K562 (cell line): ENCODE measurements at regions not wholly inside any gene's neighbourhood (a gene's known extent, or its start where the extent isn't known, plus 50 kb on each side); places are given as distances from the start of the nearest gene placed in this dataset.
A peak's percentile ranks its signal among the peaks of the same experiment; 100 is the strongest.

Source experiments
- CBX1 ChIP-seq: sonication (generic); IDR thresholded peaks from 2 replicates; pipeline ENCODE4 v1.6.1; 2016; ENCODE audit warnings: antibody characterized with exemption, low read depth, mild to moderate bottlenecking
- GATA2 ChIP-seq: sonication (generic); formaldehyde crosslinking; IDR thresholded peaks from 2 replicates; pipeline ENCODE4 v1.4.0; 2020; ENCODE audit warnings: mild to moderate bottlenecking, missing genetic modification reagents
- ILF3 ChIP-seq: fragments of 450-650 bp; IDR thresholded peaks from 2 replicates; pipeline ENCODE4 v1.6.1; 2018; ENCODE audit warnings: antibody characterized with exemption, mild to moderate bottlenecking, moderate library complexity, borderline replicate concordance
- NBN ChIP-seq: fragments of 450-650 bp; IDR thresholded peaks from 2 replicates; pipeline ENCODE4 v1.6.1; 2016; ENCODE audit warnings: low read depth, mild to moderate bottlenecking
- NCOA6 ChIP-seq: fragments of 450-650 bp; IDR thresholded peaks from 2 replicates; pipeline ENCODE4 v1.6.1; 2017; ENCODE audit warnings: mild to moderate bottlenecking
- NELFE ChIP-seq: IDR thresholded peaks from 2 replicates; pipeline ENCODE4 v1.6.1; 2011; ENCODE audit warnings: mild to moderate bottlenecking; ENCODE audit not compliant: insufficient read depth, insufficient read length
- NFE2L1 ChIP-seq: fragments of 450-650 bp; IDR thresholded peaks from 2 replicates; pipeline ENCODE4 v1.6.1; 2016; ENCODE audit warnings: missing genetic modification characterization, low read depth, mild to moderate bottlenecking, missing compliant biosample characterization, moderate library complexity, borderline replicate concordance
- PML ChIP-seq: IDR thresholded peaks from 2 replicates; pipeline ENCODE4 v1.6.1; 2012; ENCODE audit warnings: low read length, inconsistent platforms
- PTTG1 ChIP-seq: fragments of 450-650 bp; IDR thresholded peaks from 2 replicates; pipeline ENCODE4 v1.6.1; 2016; ENCODE audit warnings: low read depth, mild to moderate bottlenecking, missing genetic modification characterization, missing compliant biosample characterization
- RBFOX2 ChIP-seq: fragments of 200-400 bp; formaldehyde crosslinking; IDR thresholded peaks from 2 replicates; pipeline ENCODE4 v1.6.1; 2017; ENCODE audit warnings: low read depth, mild to moderate bottlenecking, low read length, moderate library complexity
- SPI1 ChIP-seq: IDR thresholded peaks from 2 replicates; pipeline ENCODE4 v1.6.1; 2011; ENCODE audit warnings: low read depth, low read length, control low read depth, borderline replicate concordance
- STAT5A ChIP-seq: IDR thresholded peaks from 2 replicates; pipeline ENCODE4 v1.6.1; 2012; ENCODE audit warnings: low read length, inconsistent platforms, borderline replicate concordance
- STAT5B ChIP-seq: fragments of 250-450 bp; sonication (Bioruptor Pico); IDR thresholded peaks from 2 replicates; pipeline ENCODE4 v1.8.0; 2021; ENCODE audit warnings: mild to moderate bottlenecking, inconsistent platforms
- XRCC3 ChIP-seq: fragments of 450-650 bp; IDR thresholded peaks from 2 replicates; pipeline ENCODE4 v1.6.1; 2017; ENCODE audit warnings: mild to moderate bottlenecking, moderate library complexity
- XRCC4 ChIP-seq: IDR thresholded peaks from one replicate; pipeline ENCODE4 v1.6.1; 2011; ENCODE audit not compliant: insufficient read depth, insufficient read length; ENCODE audit errors: extremely low read depth
- ZNF197 ChIP-seq: fragments of 200-800 bp; sonication (Bioruptor generic); IDR thresholded peaks from 2 replicates; pipeline ENCODE4 v1.6.1; 2016; ENCODE audit warnings: low read depth, missing genetic modification characterization, missing compliant biosample characterization
- ZNF311 ChIP-seq: fragments of 250-450 bp; sonication (Bioruptor Pico); IDR thresholded peaks from 2 replicates; pipeline ENCODE4 v1.4.0; 2020; ENCODE audit warnings: mild to moderate bottlenecking, moderate library complexity
- ZNF551 ChIP-seq: fragments of 250-450 bp; sonication (Bioruptor Pico); IDR thresholded peaks from 2 replicates; pipeline ENCODE4 v1.5.0; 2021; ENCODE audit warnings: mild to moderate bottlenecking, moderate library complexity
- ZNF695 ChIP-seq: fragments of 450-650 bp; formaldehyde crosslinking; IDR thresholded peaks from 2 replicates; pipeline ENCODE4 v1.4.0; 2020; ENCODE audit warnings: mild to moderate bottlenecking, moderate library complexity
- TF ChIP-seq, protein P1 (sequence below): fragments of 250-450 bp; sonication (Bioruptor Pico); IDR thresholded peaks from 2 replicates; pipeline ENCODE4 v1.4.0; 2020
- TF ChIP-seq, protein P2 (sequence below): fragments of 250-450 bp; sonication (Bioruptor Pico); IDR thresholded peaks from 2 replicates; pipeline ENCODE4 v1.4.0; 2020; ENCODE audit warnings: mild to moderate bottlenecking
- TF ChIP-seq, protein P3 (sequence below): sonication (generic); formaldehyde crosslinking; IDR thresholded peaks from 2 replicates; pipeline ENCODE4 v1.8.1; 2023; ENCODE audit warnings: mild to moderate bottlenecking, missing genetic modification reagents
- TF ChIP-seq, protein P4 (sequence below): fragments of 250-450 bp; sonication (Bioruptor Pico); IDR thresholded peaks from 2 replicates; pipeline ENCODE4 v1.9.0; 2021; ENCODE audit warnings: mild to moderate bottlenecking, inconsistent platforms

DNA sequence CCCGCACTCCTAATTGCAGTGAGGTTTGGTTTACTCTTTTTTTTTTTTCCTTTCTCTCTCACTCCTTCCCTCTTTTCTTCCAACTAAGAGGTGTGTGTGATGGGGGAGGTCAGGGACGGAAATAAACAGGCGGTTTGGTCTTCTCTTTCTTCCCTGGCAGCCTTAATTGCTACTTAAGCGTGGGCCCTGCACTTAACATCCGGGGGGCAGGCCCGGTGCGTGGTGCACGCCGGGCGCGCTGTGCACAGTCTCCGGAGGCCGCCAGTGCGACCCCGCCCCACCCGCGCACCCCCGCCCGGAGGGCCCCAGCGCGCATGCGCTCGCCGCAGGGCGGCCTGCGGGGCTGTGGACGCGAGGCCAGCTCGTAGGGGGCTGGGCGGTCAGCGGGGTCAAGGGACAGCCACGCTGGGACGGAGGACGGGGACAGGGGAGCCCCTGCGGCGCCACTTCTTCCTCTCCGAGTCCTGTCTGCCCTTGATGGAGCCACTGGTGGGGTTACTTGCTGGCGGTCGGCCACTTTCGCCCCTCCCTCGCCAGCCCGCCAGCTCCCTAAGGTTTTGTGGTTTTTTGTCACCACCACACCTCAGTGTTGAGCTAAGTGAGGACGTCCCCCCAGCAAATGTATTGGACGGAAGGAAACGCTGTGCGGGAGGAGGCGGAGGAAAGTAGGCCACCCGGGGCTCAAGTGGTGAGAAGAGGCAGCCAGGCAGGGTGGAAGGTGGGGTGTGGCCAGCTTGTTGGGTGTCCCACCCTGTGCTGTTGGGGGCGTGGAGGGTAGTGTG lies 120.9 kb downstream of the MRM1 start (continued):
- no peak for TF ChIP-seq ILF3
- TF ChIP-seq ZNF197 (CRISPR knock-in tag): no peak
- no peak for TF ChIP-seq STAT5A
- no peak for TF ChIP-seq XRCC4
- TF ChIP-seq NBN: 0 out of 2 replicates have a peak, but pooled peaks have one; percentile 18
- TF ChIP-seq NCOA6: no peak
- no peak for TF ChIP-seq STAT5B (CRISPR knock-in tag)
- TF ChIP-seq, protein P1, sequence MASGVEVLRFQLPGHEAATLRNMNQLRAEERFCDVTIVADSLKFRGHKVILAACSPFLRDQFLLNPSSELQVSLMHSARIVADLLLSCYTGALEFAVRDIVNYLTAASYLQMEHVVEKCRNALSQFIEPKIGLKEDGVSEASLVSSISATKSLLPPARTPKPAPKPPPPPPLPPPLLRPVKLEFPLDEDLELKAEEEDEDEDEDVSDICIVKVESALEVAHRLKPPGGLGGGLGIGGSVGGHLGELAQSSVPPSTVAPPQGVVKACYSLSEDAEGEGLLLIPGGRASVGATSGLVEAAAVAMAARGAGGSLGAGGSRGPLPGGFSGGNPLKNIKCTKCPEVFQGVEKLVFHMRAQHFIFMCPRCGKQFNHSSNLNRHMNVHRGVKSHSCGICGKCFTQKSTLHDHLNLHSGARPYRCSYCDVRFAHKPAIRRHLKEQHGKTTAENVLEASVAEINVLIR (CRISPR knock-in tag): no peak
- no peak for TF ChIP-seq PTTG1 (tag)
- peak; percentile 87 for TF ChIP-seq RBFOX2
- no peak for TF ChIP-seq GATA2 (CRISPR knock-in tag)
- TF ChIP-seq, protein P2, sequence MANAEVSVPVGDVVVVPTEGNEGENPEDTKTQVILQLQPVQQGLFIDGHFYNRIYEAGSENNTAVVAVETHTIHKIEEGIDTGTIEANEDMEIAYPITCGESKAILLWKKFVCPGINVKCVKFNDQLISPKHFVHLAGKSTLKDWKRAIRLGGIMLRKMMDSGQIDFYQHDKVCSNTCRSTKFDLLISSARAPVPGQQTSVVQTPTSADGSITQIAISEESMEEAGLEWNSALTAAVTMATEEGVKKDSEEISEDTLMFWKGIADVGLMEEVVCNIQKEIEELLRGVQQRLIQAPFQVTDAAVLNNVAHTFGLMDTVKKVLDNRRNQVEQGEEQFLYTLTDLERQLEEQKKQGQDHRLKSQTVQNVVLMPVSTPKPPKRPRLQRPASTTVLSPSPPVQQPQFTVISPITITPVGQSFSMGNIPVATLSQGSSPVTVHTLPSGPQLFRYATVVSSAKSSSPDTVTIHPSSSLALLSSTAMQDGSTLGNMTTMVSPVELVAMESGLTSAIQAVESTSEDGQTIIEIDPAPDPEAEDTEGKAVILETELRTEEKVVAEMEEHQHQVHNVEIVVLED (CRISPR knock-in tag): peak; percentile 47; the same call in 1 of the 2 replicates
- no peak for TF ChIP-seq CBX1
- no peak for TF ChIP-seq PML
- TF ChIP-seq, protein P3, sequence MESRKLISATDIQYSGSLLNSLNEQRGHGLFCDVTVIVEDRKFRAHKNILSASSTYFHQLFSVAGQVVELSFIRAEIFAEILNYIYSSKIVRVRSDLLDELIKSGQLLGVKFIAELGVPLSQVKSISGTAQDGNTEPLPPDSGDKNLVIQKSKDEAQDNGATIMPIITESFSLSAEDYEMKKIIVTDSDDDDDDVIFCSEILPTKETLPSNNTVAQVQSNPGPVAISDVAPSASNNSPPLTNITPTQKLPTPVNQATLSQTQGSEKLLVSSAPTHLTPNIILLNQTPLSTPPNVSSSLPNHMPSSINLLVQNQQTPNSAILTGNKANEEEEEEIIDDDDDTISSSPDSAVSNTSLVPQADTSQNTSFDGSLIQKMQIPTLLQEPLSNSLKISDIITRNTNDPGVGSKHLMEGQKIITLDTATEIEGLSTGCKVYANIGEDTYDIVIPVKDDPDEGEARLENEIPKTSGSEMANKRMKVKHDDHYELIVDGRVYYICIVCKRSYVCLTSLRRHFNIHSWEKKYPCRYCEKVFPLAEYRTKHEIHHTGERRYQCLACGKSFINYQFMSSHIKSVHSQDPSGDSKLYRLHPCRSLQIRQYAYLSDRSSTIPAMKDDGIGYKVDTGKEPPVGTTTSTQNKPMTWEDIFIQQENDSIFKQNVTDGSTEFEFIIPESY: no peak
- TF ChIP-seq ZNF551 (CRISPR knock-in tag): no peak
- TF ChIP-seq SPI1: no peak
- TF ChIP-seq ZNF695 (CRISPR knock-in tag): no peak
- TF ChIP-seq ZNF311 (CRISPR knock-in tag): no peak
- TF ChIP-seq NFE2L1: no peak
- no peak for TF ChIP-seq XRCC3
- TF ChIP-seq NELFE: no peak
- TF ChIP-seq, protein P4, sequence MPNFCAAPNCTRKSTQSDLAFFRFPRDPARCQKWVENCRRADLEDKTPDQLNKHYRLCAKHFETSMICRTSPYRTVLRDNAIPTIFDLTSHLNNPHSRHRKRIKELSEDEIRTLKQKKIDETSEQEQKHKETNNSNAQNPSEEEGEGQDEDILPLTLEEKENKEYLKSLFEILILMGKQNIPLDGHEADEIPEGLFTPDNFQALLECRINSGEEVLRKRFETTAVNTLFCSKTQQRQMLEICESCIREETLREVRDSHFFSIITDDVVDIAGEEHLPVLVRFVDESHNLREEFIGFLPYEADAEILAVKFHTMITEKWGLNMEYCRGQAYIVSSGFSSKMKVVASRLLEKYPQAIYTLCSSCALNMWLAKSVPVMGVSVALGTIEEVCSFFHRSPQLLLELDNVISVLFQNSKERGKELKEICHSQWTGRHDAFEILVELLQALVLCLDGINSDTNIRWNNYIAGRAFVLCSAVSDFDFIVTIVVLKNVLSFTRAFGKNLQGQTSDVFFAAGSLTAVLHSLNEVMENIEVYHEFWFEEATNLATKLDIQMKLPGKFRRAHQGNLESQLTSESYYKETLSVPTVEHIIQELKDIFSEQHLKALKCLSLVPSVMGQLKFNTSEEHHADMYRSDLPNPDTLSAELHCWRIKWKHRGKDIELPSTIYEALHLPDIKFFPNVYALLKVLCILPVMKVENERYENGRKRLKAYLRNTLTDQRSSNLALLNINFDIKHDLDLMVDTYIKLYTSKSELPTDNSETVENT (CRISPR knock-in tag): no peak; the same call in 1 of the 2 replicates
